ENCODE measurements at regions not wholly inside any gene's neighbourhood (a gene's known extent, or its start where the extent isn't known, plus 50 kb on each side); places are given as distances from the start of the nearest gene placed in this dataset.

- H3K79me2 ChIP-seq (ENCODE audit: control insufficient read depth, insufficient read depth, low read length) = no peaks in the 10 kb centered on the region
These were observed 60.5 kb upstream of the EXOC2 start for GRCh38 chr6:753486-753885.

DNA sequence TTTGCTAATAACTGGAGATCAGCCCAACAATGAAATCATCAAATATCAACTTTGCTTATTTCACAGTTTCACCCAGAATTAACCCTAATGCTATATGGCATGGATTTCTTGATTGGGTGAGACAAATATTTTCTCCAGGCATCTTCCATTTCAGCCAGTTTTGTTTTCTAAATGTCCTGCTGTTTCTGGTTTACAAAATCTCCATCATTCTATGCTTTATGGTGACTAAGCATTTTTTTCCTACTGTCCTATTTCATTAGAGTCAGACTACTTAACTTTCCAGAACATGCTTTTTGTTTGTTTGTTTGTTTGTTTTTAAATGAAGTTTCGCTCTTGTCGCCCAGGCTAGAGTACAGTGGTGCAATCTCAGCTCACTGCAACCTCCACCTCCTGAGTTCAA is 59.5 kb upstream of the EXOC2 start:
- Histone ChIP-seq H3K4me2 (ENCODE audit: extremely low read depth, insufficient read depth, low read length) (no peak overlapping the region), H3K4me1 (ENCODE audit: control insufficient read depth, extremely low read depth, insufficient read depth, low read length) (no peaks in the 10 kb centered on the region), H3K27ac (ENCODE audit: insufficient read depth, low read length) (no peak overlapping the region), H3K4me3 (replicated peaks in 1 of 4; ENCODE audit: control extremely low read depth in 1 of 4, insufficient read depth in 1 of 4, low read depth in 3 of 4, low read length in 4 of 4) (no peak overlapping the region), H2AFZ (ENCODE audit: low read length) (no peak overlapping the region), H4K20me1 (ENCODE audit: control insufficient read depth, extremely low read depth, insufficient read depth, low read length) (no peaks in the 10 kb centered on the region), H3K27me3 (ENCODE audit: control insufficient read depth, insufficient read depth, low read length) (no peaks in the 10 kb centered on the region), H3K9ac (ENCODE audit: insufficient read depth, low read length) (no peak overlapping the region), H3K79me2 (ENCODE audit: control insufficient read depth, insufficient read depth, low read length) (no peaks in the 10 kb centered on the region), H3K36me3 (ENCODE audit: control insufficient read depth, insufficient read depth, low read length) (no peaks in the 10 kb centered on the region), H3K9me3 (ENCODE audit: control insufficient read depth, insufficient read depth, low read depth, low read length) (no peaks in the 10 kb centered on the region)
- peak in 1 of 2 donors; percentile 5 for DNase-seq (ENCODE audit: low read depth in 2 of 2)
- no peak for TF ChIP-seq CTCF (conservative IDR thresholded peaks at IDR 0.05 in 1 of 2, IDR thresholded peaks at IDR 0.05 in 1 of 2; ENCODE audit: low read depth in 1 of 2, low read length in 2 of 2)
- no peak for TF ChIP-seq EZH2 (IDR thresholded peaks at IDR 0.05; ENCODE audit: low read length, missing control alignments)

More at GRCh38 chr6:753486-753885, 60.5 kb upstream of the EXOC2 start:
- TF ChIP-seq EZH2 (IDR thresholded peaks at IDR 0.05; ENCODE audit: low read length, missing control alignments) = no peak
- TF ChIP-seq CTCF (conservative IDR thresholded peaks at IDR 0.05 in 1 of 2, IDR thresholded peaks at IDR 0.05 in 1 of 2; ENCODE audit: low read depth in 1 of 2, low read length in 2 of 2) = no peak
- no peak overlapping the region for H3K4me3 ChIP-seq (replicated peaks in 1 of 4; ENCODE audit: control extremely low read depth in 1 of 4, insufficient read depth in 1 of 4, low read depth in 3 of 4, low read length in 4 of 4)
- no peaks in the 10 kb centered on the region for H3K36me3 ChIP-seq (ENCODE audit: control insufficient read depth, insufficient read depth, low read length)
- no peaks in the 10 kb centered on the region for H3K4me1 ChIP-seq (ENCODE audit: control insufficient read depth, extremely low read depth, insufficient read depth, low read length)
- no peak overlapping the region for H2AFZ ChIP-seq (ENCODE audit: low read length)
- peak; percentile 4 to 21 for DNase-seq (ENCODE audit: low read depth in 2 of 2)
- H3K9me3 ChIP-seq (ENCODE audit: control insufficient read depth, insufficient read depth, low read depth, low read length) = no peaks in the 10 kb centered on the region
- no peaks in the 10 kb centered on the region for H4K20me1 ChIP-seq (ENCODE audit: control insufficient read depth, extremely low read depth, insufficient read depth, low read length)
- no peaks in the 10 kb centered on the region for H3K27me3 ChIP-seq (ENCODE audit: control insufficient read depth, insufficient read depth, low read length)
- H3K9ac ChIP-seq (ENCODE audit: insufficient read depth, low read length) = no peak overlapping the region
- no peak overlapping the region for H3K27ac ChIP-seq (ENCODE audit: insufficient read depth, low read length)
- H3K4me2 ChIP-seq (ENCODE audit: extremely low read depth, insufficient read depth, low read length) = no peak overlapping the region

DNA sequence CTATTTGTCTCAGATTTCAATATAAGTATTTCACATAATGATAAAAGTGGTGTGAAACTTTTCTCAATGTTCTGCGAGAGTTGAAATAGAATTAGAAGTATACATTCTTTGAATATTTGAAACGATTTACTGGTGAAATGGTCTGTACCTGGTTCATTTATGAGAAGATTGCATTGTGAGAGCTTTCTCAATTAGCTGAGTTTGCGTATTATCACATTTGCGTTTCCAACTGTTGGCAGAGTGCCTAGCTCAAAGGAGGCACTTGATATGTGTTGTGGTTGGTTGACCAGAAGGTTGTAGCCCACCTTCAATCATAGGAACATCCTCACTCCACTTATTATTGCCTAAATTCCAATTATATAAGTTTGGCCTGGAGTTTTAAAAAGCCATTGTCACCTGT is 58.8 kb upstream of the EXOC2 start:
- H3K36me3 ChIP-seq (ENCODE audit: control insufficient read depth, insufficient read depth, low read length) = no peaks in the 10 kb centered on the region
- TF ChIP-seq CTCF (conservative IDR thresholded peaks at IDR 0.05 in 1 of 2, IDR thresholded peaks at IDR 0.05 in 1 of 2; ENCODE audit: low read depth in 1 of 2, low read length in 2 of 2) (no peak), EZH2 (IDR thresholded peaks at IDR 0.05; ENCODE audit: low read length, missing control alignments) (no peak)
- DNase-seq (ENCODE audit: low read depth in 2 of 2) = no peak
- H3K27me3 ChIP-seq (ENCODE audit: control insufficient read depth, insufficient read depth, low read length) = no peaks in the 10 kb centered on the region
- H3K9me3 ChIP-seq (ENCODE audit: control insufficient read depth, insufficient read depth, low read depth, low read length) = no peaks in the 10 kb centered on the region
- H3K9ac ChIP-seq (ENCODE audit: insufficient read depth, low read length) = no peak overlapping the region
- no peak overlapping the region for H3K4me3 ChIP-seq (replicated peaks in 1 of 4; ENCODE audit: control extremely low read depth in 1 of 4, insufficient read depth in 1 of 4, low read depth in 3 of 4, low read length in 4 of 4)
- H2AFZ ChIP-seq (ENCODE audit: low read length) = no peak overlapping the region
- no peak overlapping the region for H3K27ac ChIP-seq (ENCODE audit: insufficient read depth, low read length)
- H4K20me1 ChIP-seq (ENCODE audit: control insufficient read depth, extremely low read depth, insufficient read depth, low read length) = no peaks in the 10 kb centered on the region
- no peaks in the 10 kb centered on the region for H3K4me1 ChIP-seq (ENCODE audit: control insufficient read depth, extremely low read depth, insufficient read depth, low read length)
- no peak overlapping the region for H3K4me2 ChIP-seq (ENCODE audit: extremely low read depth, insufficient read depth, low read length)
- no peaks in the 10 kb centered on the region for H3K79me2 ChIP-seq (ENCODE audit: control insufficient read depth, insufficient read depth, low read length)
